ENCODE measurements at regions not wholly inside any gene's neighbourhood (a gene's known extent, or its start where the extent isn't known, plus 50 kb on each side); places are given as distances from the start of the nearest gene placed in this dataset.

DNA sequence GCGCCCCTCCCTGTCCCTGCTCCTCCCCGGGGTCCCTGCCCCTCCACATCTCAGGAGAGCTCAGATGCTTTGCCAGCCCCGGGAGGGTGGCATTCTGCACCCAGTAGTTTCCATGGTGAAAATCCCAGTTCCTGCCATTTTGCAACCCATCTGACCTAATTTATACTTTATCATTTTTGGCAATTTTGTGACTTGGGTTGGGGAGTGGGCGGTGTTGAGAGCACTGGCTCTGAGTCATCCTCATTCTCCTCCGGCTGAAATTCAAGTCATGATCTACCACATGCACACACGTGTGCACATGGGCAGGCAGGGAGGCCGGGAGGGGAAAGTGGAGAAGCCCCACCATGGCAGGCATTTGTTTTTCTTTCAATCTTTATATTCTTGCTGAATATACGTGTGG, 208.6 kb downstream of the URI1 start:
- TF ChIP-seq, protein P1, sequence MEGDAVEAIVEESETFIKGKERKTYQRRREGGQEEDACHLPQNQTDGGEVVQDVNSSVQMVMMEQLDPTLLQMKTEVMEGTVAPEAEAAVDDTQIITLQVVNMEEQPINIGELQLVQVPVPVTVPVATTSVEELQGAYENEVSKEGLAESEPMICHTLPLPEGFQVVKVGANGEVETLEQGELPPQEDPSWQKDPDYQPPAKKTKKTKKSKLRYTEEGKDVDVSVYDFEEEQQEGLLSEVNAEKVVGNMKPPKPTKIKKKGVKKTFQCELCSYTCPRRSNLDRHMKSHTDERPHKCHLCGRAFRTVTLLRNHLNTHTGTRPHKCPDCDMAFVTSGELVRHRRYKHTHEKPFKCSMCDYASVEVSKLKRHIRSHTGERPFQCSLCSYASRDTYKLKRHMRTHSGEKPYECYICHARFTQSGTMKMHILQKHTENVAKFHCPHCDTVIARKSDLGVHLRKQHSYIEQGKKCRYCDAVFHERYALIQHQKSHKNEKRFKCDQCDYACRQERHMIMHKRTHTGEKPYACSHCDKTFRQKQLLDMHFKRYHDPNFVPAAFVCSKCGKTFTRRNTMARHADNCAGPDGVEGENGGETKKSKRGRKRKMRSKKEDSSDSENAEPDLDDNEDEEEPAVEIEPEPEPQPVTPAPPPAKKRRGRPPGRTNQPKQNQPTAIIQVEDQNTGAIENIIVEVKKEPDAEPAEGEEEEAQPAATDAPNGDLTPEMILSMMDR (conservative IDR thresholded peaks at IDR 0.05; ENCODE audit: low read depth, low read length), result no peak
- TF ChIP-seq MAFK (IDR thresholded peaks at IDR 0.05; ENCODE audit: low read depth, low read length) (no peak), CHD1 (IDR thresholded peaks at IDR 0.05; ENCODE audit: low read depth, low read length) (no peak), MXI1 (IDR thresholded peaks at IDR 0.05; ENCODE audit: borderline replicate concordance, low read depth, low read length) (no peak), POLR2A (IDR thresholded peaks at IDR 0.05; ENCODE audit: low read depth, low read length) (no peak)

All from IMR-90 (cell line).